MCF 10A (cell line): ENCODE measurements at regions not wholly inside any gene's neighbourhood (a gene's known extent, or its start where the extent isn't known, plus 50 kb on each side); places are given as distances from the start of the nearest gene placed in this dataset.

Experiments used
- BruUV-seq: library from RNA; stranded (reverse); fragments of 400-500 nt; replicated peaks from 2 replicates; lab custom pipeline; 2021; lab: Mats Ljungman, UMichigan
- CTCF ChIA-PET: fragments of 300-600 bp; sonication (Branson Sonifier 250); formaldehyde crosslinking; extraction: SDS; loops from one replicate; lab custom pipeline; 2021; ENCODE audit warnings: antibody characterized with exemption, inconsistent platforms; lab: Yijun Ruan, JAX
- POLR2A ChIA-PET: fragments of 300-600, 350-650 bp; sonication (Branson Sonifier 250); formaldehyde crosslinking; extraction: SDS; loops from one replicate; lab custom pipeline; 2020; ENCODE audit warnings: antibody characterized with exemption, inconsistent platforms; lab: Yijun Ruan, JAX
- DNase-seq: peaks from one replicate; pipeline ENCODE4 v3.0.0-alpha.2; 2018; ENCODE audit not compliant: unreplicated experiment
- H3K27ac Mint-ChIP-seq: one replicate; pipeline ENCODE4 v1.8.0; 2022; ENCODE audit warnings: mild to moderate bottlenecking, low read depth, mixed read lengths; ENCODE audit not compliant: unreplicated experiment
- H3K27me3 Mint-ChIP-seq: one replicate; pipeline ENCODE4 v1.8.0; 2022; ENCODE audit warnings: mixed read lengths; ENCODE audit not compliant: insufficient read depth, unreplicated experiment
- H3K36me3 Mint-ChIP-seq: one replicate; pipeline ENCODE4 v1.8.0; 2022; ENCODE audit warnings: mild to moderate bottlenecking, moderate library complexity, mixed read lengths; ENCODE audit not compliant: insufficient read depth, unreplicated experiment
- H3K4me1 Mint-ChIP-seq: one replicate; pipeline ENCODE4 v1.8.0; 2022; ENCODE audit warnings: mixed read lengths; ENCODE audit not compliant: insufficient read depth, unreplicated experiment
- H3K4me3 Mint-ChIP-seq: one replicate; pipeline ENCODE4 v1.8.0; 2022; ENCODE audit warnings: mild to moderate bottlenecking, moderate library complexity, mixed read lengths; ENCODE audit not compliant: unreplicated experiment
- H3K9me3 Mint-ChIP-seq: one replicate; pipeline ENCODE4 v1.8.0; 2022; ENCODE audit warnings: mixed read lengths; ENCODE audit not compliant: unreplicated experiment
- intact Hi-C: fragments of 100-400 bp; cut with micrococcal nuclease; formaldehyde crosslinking; loops from 2 replicates; pipeline ENCODE4 v1.14.1; 2022
- TF ChIP-seq, protein P1 (sequence below): fragments of 200-600 bp; IDR thresholded peaks from one replicate; pipeline ENCODE4 v1.8.0; 2022; ENCODE audit warnings: antibody characterized with exemption, mild to moderate bottlenecking; ENCODE audit not compliant: unreplicated experiment

DNA sequence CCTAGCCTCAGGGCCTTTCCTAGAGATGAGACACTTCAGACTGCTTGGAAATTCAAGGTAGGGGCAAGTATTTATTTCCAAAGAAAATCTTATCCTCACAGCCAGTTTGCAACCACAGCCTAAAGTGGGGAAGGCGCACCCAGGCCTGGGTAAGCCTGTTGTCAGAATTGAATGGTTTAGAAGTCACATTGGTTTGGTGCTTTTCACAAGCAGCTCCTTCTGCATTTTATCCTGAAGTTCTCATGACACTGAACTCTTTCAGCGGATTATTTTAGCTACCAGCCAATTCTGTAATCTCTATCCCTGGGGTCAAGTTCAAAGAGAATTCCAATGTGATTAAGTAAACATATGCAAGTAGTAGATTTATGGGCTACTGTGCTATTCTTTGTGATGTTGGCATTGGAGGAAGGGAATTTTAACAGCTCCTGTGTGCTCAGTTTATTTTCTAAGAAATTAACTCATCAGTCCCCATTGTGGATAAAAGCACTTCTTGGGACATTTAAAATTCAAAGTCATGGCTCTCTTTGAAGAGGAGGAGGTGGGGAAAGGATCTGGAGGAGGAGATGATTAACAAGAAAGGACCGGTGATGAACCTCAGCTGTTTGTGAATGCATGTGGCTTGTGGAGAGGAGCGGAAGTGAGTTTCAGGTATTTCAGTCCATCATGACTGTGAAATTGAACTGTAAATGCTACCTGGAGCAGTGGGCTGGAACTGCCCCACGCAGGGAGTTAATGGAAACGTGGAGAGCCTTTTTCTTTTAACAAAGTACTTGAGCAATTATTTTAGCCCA lies 90.2 kb upstream of the CACUL1 start:
- BruUV-seq = no TSS peak
- DNase-seq = no peak
- TF ChIP-seq, protein P1, sequence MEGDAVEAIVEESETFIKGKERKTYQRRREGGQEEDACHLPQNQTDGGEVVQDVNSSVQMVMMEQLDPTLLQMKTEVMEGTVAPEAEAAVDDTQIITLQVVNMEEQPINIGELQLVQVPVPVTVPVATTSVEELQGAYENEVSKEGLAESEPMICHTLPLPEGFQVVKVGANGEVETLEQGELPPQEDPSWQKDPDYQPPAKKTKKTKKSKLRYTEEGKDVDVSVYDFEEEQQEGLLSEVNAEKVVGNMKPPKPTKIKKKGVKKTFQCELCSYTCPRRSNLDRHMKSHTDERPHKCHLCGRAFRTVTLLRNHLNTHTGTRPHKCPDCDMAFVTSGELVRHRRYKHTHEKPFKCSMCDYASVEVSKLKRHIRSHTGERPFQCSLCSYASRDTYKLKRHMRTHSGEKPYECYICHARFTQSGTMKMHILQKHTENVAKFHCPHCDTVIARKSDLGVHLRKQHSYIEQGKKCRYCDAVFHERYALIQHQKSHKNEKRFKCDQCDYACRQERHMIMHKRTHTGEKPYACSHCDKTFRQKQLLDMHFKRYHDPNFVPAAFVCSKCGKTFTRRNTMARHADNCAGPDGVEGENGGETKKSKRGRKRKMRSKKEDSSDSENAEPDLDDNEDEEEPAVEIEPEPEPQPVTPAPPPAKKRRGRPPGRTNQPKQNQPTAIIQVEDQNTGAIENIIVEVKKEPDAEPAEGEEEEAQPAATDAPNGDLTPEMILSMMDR = no peak
- Mint-ChIP-seq H3K36me3 (no peaks in the 10 kb centered on the region), H3K4me1 (peaks cover 24% of the 10 kb centered on the region), H3K27ac (no peak overlapping the region), H3K27me3 (no peaks in the 10 kb centered on the region), H3K9me3 (no peaks in the 10 kb centered on the region), H3K4me3 (no peak overlapping the region)
- intact Hi-C loops = no loop called here
- ChIA-PET POLR2A (interaction anchor here (0.7 kb wide), 2 partner anchors 47 to 98 kb away, joined by 3 read pairs; no protein-coding TSS in a partner anchor), CTCF (interaction anchor here (0.6 kb wide), 1 partner anchor 63 kb away, joined by 5 read pairs; no protein-coding TSS in a partner anchor)

DNA sequence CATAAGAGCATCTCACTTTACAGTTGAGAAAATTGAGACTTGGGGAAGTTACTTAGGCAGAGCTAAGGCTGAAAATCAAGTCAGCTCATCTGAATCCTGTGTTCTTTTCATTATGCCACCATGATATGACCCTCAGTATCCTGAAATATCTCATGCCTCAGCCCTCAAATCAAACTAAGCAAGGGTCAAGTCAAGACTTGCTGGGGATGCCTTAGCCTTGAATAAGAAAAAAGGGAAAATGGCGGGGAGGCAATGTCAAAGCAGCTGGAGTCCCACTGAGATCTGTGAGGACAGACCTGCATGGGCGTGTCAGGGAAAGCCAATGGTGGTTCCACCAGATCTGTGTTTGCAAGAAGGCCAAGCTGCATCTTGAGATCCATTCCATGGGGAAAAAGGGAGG lies 91.0 kb upstream of the CACUL1 start:
- no peak overlapping the region for H3K4me3 Mint-ChIP-seq
- no peaks in the 10 kb centered on the region for H3K9me3 Mint-ChIP-seq
- no peaks in the 10 kb centered on the region for H3K36me3 Mint-ChIP-seq
- no peaks in the 10 kb centered on the region for H3K27me3 Mint-ChIP-seq
- ChIA-PET POLR2A (interaction anchor here (0.7 kb wide), 2 partner anchors 15 to 177 kb away, joined by 3 read pairs; no protein-coding TSS in a partner anchor), CTCF (interaction anchor here (0.6 to 1.1 kb wide), 2 partner anchors 9 to 1550 kb away, joined by 3 to 5 read pairs; no protein-coding TSS in a partner anchor)
- peaks cover 16% of the 10 kb centered on the region for H3K4me1 Mint-ChIP-seq
- TF ChIP-seq, protein P1 = no peak
- no peak overlapping the region for H3K27ac Mint-ChIP-seq
- BruUV-seq = no TSS peak
- no peak for DNase-seq
- intact Hi-C loops = no loop called here

DNA sequence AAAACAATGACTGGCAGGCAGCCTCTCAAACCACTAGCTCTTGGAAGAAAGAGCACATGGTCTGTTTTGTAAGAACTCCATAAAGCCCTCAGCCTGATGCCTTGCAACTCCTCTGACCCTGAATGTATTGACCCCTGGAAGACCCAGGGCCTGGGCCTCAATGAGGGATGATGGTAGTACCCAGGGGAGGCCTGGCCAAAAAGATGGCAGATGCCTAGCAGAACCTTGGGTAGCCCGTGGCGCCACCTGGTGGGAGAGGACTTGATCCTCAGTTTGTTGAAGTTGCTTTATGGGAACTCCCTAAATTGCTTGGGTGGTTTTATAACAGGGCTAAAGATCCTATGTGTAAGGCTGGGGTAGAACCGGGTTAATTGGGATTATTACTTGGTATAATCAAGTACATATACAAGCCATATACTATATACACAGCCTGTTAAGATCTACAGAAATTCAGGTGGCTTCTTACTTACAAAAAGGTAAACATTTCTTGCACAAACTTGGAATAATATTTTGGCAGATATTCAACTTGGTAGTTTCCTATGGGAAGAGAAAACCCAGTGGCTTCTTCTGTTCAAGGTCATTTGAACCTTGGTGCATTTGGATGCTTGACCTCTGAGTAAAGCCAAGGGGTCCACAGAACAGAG lies 95.8 kb upstream of the CACUL1 start:
- intact Hi-C loops = loop anchor here (1.0 kb wide), 1 partner anchor 282 kb away; no protein-coding TSS in a partner anchor
- Mint-ChIP-seq H3K4me1 (peaks cover 13% of the 10 kb centered on the region), H3K36me3 (no peaks in the 10 kb centered on the region), H3K27me3 (no peaks in the 10 kb centered on the region), H3K27ac (no peak overlapping the region), H3K9me3 (no peaks in the 10 kb centered on the region), H3K4me3 (no peak overlapping the region)
- ChIA-PET POLR2A (interaction anchor here (0.7 to 1.7 kb wide), 3 partner anchors 10 to 156 kb away, joined by 5 to 6 read pairs (median 6); no protein-coding TSS in a partner anchor), CTCF (interaction anchor here (0.6 to 2.5 kb wide), 14 partner anchors 9 to 282 kb away, joined by 3 to 10 read pairs (median 3); partner anchors contain the start of gene CACUL1)
- TF ChIP-seq, protein P1 = peak; percentile 41
- no TSS peak for BruUV-seq
- DNase-seq = peak; percentile 81
